ENCODE measurements at regions not wholly inside any gene's neighbourhood (a gene's known extent, or its start where the extent isn't known, plus 50 kb on each side); places are given as distances from the start of the nearest gene placed in this dataset.

GRCh38 chr6:150478656-150479545 lies 110.1 kb downstream of the IYD start:
- no peak for TF ChIP-seq Cebpa-rat (IDR thresholded peaks at IDR 0.05)
- Histone ChIP-seq H3K27me3 (no peaks in the 10 kb centered on the region), H4K20me1 (no peaks in the 10 kb centered on the region), H3K27ac (no peak overlapping the region), H3K4me3 (no peak overlapping the region), H3K4me2 (no peak overlapping the region), H3K9me3 (replicated peaks in 1 of 11) (no peaks in the 10 kb centered on the region), H3K9ac (no peak overlapping the region), H3K4me1 (no peaks in the 10 kb centered on the region), H3K36me3 (no peaks in the 10 kb centered on the region)

- H3K27me3 ChIP-seq = no peaks in the 10 kb centered on the region
- H3K4me1 ChIP-seq = peaks cover 0 to 5% (median 0%) of the 10 kb centered on the region in 10 experiments; a peak in 2 of 20 replicates
- no peak overlapping the region for H3K4me2 ChIP-seq
- no peak for TF ChIP-seq Cebpa-rat (IDR thresholded peaks at IDR 0.05)
- no peaks in the 10 kb centered on the region for H4K20me1 ChIP-seq
- H3K9me3 ChIP-seq (replicated peaks in 1 of 11) = no peaks in the 10 kb centered on the region
- no peak overlapping the region for H3K27ac ChIP-seq
- H3K4me3 ChIP-seq = no peak overlapping the region
- no peak overlapping the region for H3K9ac ChIP-seq
- H3K36me3 ChIP-seq = no peaks in the 10 kb centered on the region
Observed at GRCh38 chr6:150482883-150483409, 114.1 kb downstream of the IYD start.

- Histone ChIP-seq H3K27ac (no peak overlapping the region), H3K4me1 (peaks cover 0 to 6% (median 2%) of the 10 kb centered on the region in 10 experiments; a peak in 5 of 20 replicates), H3K27me3 (no peaks in the 10 kb centered on the region), H3K4me3 (no peak overlapping the region), H4K20me1 (no peaks in the 10 kb centered on the region), H3K9ac (no peak overlapping the region), H3K36me3 (no peaks in the 10 kb centered on the region), H3K9me3 (replicated peaks in 1 of 11) (no peaks in the 10 kb centered on the region), H3K4me2 (no peak overlapping the region)
- TF ChIP-seq Cebpa-rat (IDR thresholded peaks at IDR 0.05) = no peak
Observed at GRCh38 chr6:150485161-150485958, 114.3 kb upstream of the PLEKHG1 start.

GRCh38 chr6:150486048-150486447 lies 113.6 kb upstream of the PLEKHG1 start:
- Histone ChIP-seq H3K9ac (no peak overlapping the region), H3K4me1 (peaks cover 0 to 10% (median 5%) of the 10 kb centered on the region in 10 experiments; a peak in 10 of 20 replicates), H3K27ac (no peak overlapping the region), H3K9me3 (replicated peaks in 1 of 11) (no peaks in the 10 kb centered on the region), H3K36me3 (no peaks in the 10 kb centered on the region), H3K4me3 (no peak overlapping the region), H4K20me1 (no peaks in the 10 kb centered on the region), H3K4me2 (0 out of 22 replicates have a peak overlapping the region, but pooled peaks of 1 of the 11 experiments have one; percentile 21), H3K27me3 (no peaks in the 10 kb centered on the region)
- no peak for TF ChIP-seq Cebpa-rat (IDR thresholded peaks at IDR 0.05)

GRCh38 chr6:150490586-150490985 lies 109.1 kb upstream of the PLEKHG1 start:
- peaks cover 16 to 19% (median 17%) of the 10 kb centered on the region in 11 experiments; a peak in 21 of 22 replicates for H3K9me3 ChIP-seq (replicated peaks in 1 of 11)
- H3K4me1 ChIP-seq = peaks cover 0 to 23% (median 17%) of the 10 kb centered on the region in 10 experiments; a peak in 16 of 20 replicates
- no peak overlapping the region for H3K27ac ChIP-seq
- no peaks in the 10 kb centered on the region; a peak in 1 of 22 replicates for H3K36me3 ChIP-seq
- no peaks in the 10 kb centered on the region for H3K27me3 ChIP-seq
- no peak overlapping the region for H3K4me3 ChIP-seq
- H3K9ac ChIP-seq = no peak overlapping the region
- peak overlapping the region in 1 of 11 experiments; percentile 36; a peak in 3 of 22 replicates for H3K4me2 ChIP-seq
- TF ChIP-seq Cebpa-rat (IDR thresholded peaks at IDR 0.05) = no peak
- H4K20me1 ChIP-seq = no peaks in the 10 kb centered on the region

- H4K20me1 ChIP-seq = no peaks in the 10 kb centered on the region
- H3K36me3 ChIP-seq = no peaks in the 10 kb centered on the region; a peak in 1 of 22 replicates
- peak overlapping the region in 9 of 11 experiments; percentile 21 to 68 (median 39); a peak in 14 of 22 replicates for H3K4me2 ChIP-seq
- peaks cover 0 to 23% (median 15%) of the 10 kb centered on the region in 10 experiments; a peak in 16 of 20 replicates for H3K4me1 ChIP-seq
- TF ChIP-seq Cebpa-rat (IDR thresholded peaks at IDR 0.05) = no peak
- no peak overlapping the region for H3K4me3 ChIP-seq
- no peak overlapping the region for H3K9ac ChIP-seq
- H3K9me3 ChIP-seq (replicated peaks in 1 of 11) = peaks cover 16 to 19% (median 17%) of the 10 kb centered on the region in 11 experiments; a peak in 21 of 22 replicates
- no peaks in the 10 kb centered on the region for H3K27me3 ChIP-seq
- H3K27ac ChIP-seq = no peak overlapping the region
Observed at GRCh38 chr6:150491131-150491810, 108.4 kb upstream of the PLEKHG1 start.

GRCh38 chr6:150491811-150492172 lies 107.9 kb upstream of the PLEKHG1 start:
- no peak for TF ChIP-seq Cebpa-rat (IDR thresholded peaks at IDR 0.05)
- H3K9ac ChIP-seq = no peak overlapping the region
- H3K36me3 ChIP-seq = no peaks in the 10 kb centered on the region; a peak in 1 of 22 replicates
- H3K27me3 ChIP-seq = no peaks in the 10 kb centered on the region
- H3K9me3 ChIP-seq (replicated peaks in 1 of 11) = peaks cover 16 to 19% (median 17%) of the 10 kb centered on the region in 11 experiments; a peak in 21 of 22 replicates
- peak overlapping the region in 9 of 11 experiments; percentile 21 to 68 (median 39); a peak in 13 of 22 replicates for H3K4me2 ChIP-seq
- H3K4me1 ChIP-seq = peaks cover 0 to 23% (median 15%) of the 10 kb centered on the region in 10 experiments; a peak in 16 of 20 replicates
- no peak overlapping the region for H3K4me3 ChIP-seq
- no peak overlapping the region for H3K27ac ChIP-seq
- no peaks in the 10 kb centered on the region for H4K20me1 ChIP-seq

GRCh38 chr6:150492507-150492906 lies 107.2 kb upstream of the PLEKHG1 start:
- H3K9me3 ChIP-seq (replicated peaks in 1 of 11) = peaks cover 16 to 19% (median 17%) of the 10 kb centered on the region in 11 experiments; a peak in 21 of 22 replicates
- H3K4me3 ChIP-seq = no peak overlapping the region
- no peak overlapping the region for H3K9ac ChIP-seq
- no peak for TF ChIP-seq Cebpa-rat (IDR thresholded peaks at IDR 0.05)
- no peaks in the 10 kb centered on the region for H4K20me1 ChIP-seq
- peak overlapping the region in 3 of 11 experiments; percentile 27 to 68 (median 30); a peak in 1 of 22 replicates for H3K4me2 ChIP-seq
- no peaks in the 10 kb centered on the region for H3K27me3 ChIP-seq
- H3K36me3 ChIP-seq = no peaks in the 10 kb centered on the region; a peak in 1 of 22 replicates
- H3K27ac ChIP-seq = no peak overlapping the region
- H3K4me1 ChIP-seq = peaks cover 0 to 23% (median 15%) of the 10 kb centered on the region in 10 experiments; a peak in 16 of 20 replicates

All from BLaER1 treated with 17β-estradiol and CSF1 and Interleukin-3, amounts not matched to agents 10 nM and 100 nM (cell line).